ENCODE measurements at regions not wholly inside any gene's neighbourhood (a gene's known extent, or its start where the extent isn't known, plus 50 kb on each side); places are given as distances from the start of the nearest gene placed in this dataset.

- H3K9me3 Mint-ChIP-seq: 0 out of 5 replicates have a peak, but pooled peaks cover 0 to 3% of the 10 kb centered on the region in 2 experiments
- H2BK12ac ChIP-seq (ENCODE audit: insufficient read length, low read depth, low read length): no peak overlapping the region
- H2AFZ ChIP-seq (ENCODE audit: low read length): no peak overlapping the region
- H3K4me1 ChIP-seq (ENCODE audit: insufficient read depth, low read length): no peaks in the 10 kb centered on the region
- H2BK5ac ChIP-seq (ENCODE audit: insufficient read length, low read length): no peak overlapping the region
- no peak overlapping the region for H2BK20ac ChIP-seq (ENCODE audit: low read depth, low read length, poor library complexity, severe bottlenecking)
- no peaks in the 10 kb centered on the region for H3K79me1 ChIP-seq (ENCODE audit: insufficient read depth, low read depth, low read length, poor library complexity, severe bottlenecking)
- H3K23me2 ChIP-seq (ENCODE audit: insufficient read length, low read depth, low read length, poor library complexity, severe bottlenecking): no peaks in the 10 kb centered on the region
- no peak overlapping the region for H3K18ac ChIP-seq (ENCODE audit: insufficient read length, low read depth, low read length)
- H3K9me3 ChIP-seq (ENCODE audit: control insufficient read depth, low read depth, low read length): no peaks in the 10 kb centered on the region
- no peak overlapping the region for H2BK120ac ChIP-seq (ENCODE audit: low read depth, low read length, poor library complexity, severe bottlenecking)
- H3K27ac ChIP-seq (ENCODE audit: insufficient read length, low read depth, low read length): no peak overlapping the region
- no peak overlapping the region for H3K9ac ChIP-seq (ENCODE audit: extremely low read depth, insufficient read length, low read length)
- no peak overlapping the region for H3K4me3 Mint-ChIP-seq
- no peaks in the 10 kb centered on the region for H3K4me1 Mint-ChIP-seq
- no peak overlapping the region for H4K5ac ChIP-seq (ENCODE audit: insufficient read length, low read depth, low read length)
- no peak for TF ChIP-seq CTCF (conservative IDR thresholded peaks at IDR 0.05)
- no peak for DNase-seq
- no peak overlapping the region for H2AK5ac ChIP-seq (ENCODE audit: insufficient read length, low read length)
- H2BK15ac ChIP-seq (ENCODE audit: low read depth, low read length): no peak overlapping the region
- H3K4me2 ChIP-seq (ENCODE audit: insufficient read depth, insufficient read length, low read length): no peak overlapping the region
- no peak overlapping the region for H3K23ac ChIP-seq (ENCODE audit: insufficient read length, low read depth, low read length)
- no peaks in the 10 kb centered on the region for H3K79me2 ChIP-seq (ENCODE audit: insufficient read depth, low read length)
- H3K27ac Mint-ChIP-seq: no peak overlapping the region
- H4K20me1 ChIP-seq (ENCODE audit: control insufficient read depth, insufficient read depth, insufficient read length): no peaks in the 10 kb centered on the region
- no peak overlapping the region for H3K14ac ChIP-seq (ENCODE audit: insufficient read depth, low read length)
- H3T11ph ChIP-seq (ENCODE audit: low read length): no peak overlapping the region
- no peaks in the 10 kb centered on the region for H3K36me3 Mint-ChIP-seq (ENCODE audit: insufficient read depth in 1 of 3, low read depth in 3 of 3)
- H3K27me3 Mint-ChIP-seq (ENCODE audit: low read depth): no peaks in the 10 kb centered on the region
- no peak overlapping the region for H3K56ac ChIP-seq (ENCODE audit: insufficient read length, low read depth, low read length)
- no peak overlapping the region for H4K8ac ChIP-seq (replicated peaks; ENCODE audit: insufficient read length, low read depth, low read length)
- H3K4ac ChIP-seq (ENCODE audit: low read depth, low read length): no peak overlapping the region
- no peak overlapping the region for H4K91ac ChIP-seq (ENCODE audit: insufficient read length, low read depth, low read length)
- no CpG with 5 or more reads among the region's 4 CpGs for WGBS (ENCODE audit: extremely low coverage, insufficient read length, low lambda C conversion rate)
- no peaks in the 10 kb centered on the region for H3K27me3 ChIP-seq (ENCODE audit: insufficient read depth, low read length)
These were observed 228.1 kb upstream of the RORA start for GRCh38 chr15:61457050-61457733.
